B cell (primary cell): ENCODE measurements at regions not wholly inside any gene's neighbourhood (a gene's known extent, or its start where the extent isn't known, plus 50 kb on each side); places are given as distances from the start of the nearest gene placed in this dataset.

Experiments used
- ATAC-seq: fragments of 200-7000 bp; cut with Tn5 transposase; one replicate; pipeline ENCODE4 v1.10.0; 2021; ENCODE audit warnings: low read depth, mild to moderate bottlenecking, moderate number of reproducible peaks, moderate library complexity
- CTCF ChIA-PET: fragments of 350-600 bp; sonication (Branson Sonifier 250); formaldehyde crosslinking; loops from one replicate; lab custom pipeline; 2021; ENCODE audit warnings: antibody characterized with exemption, inconsistent platforms; lab: Charles Lee
- POLR2A ChIA-PET: fragments of 350-600 bp; sonication (Branson Sonifier 250); formaldehyde crosslinking; loops from one replicate; lab custom pipeline; 2021; ENCODE audit warnings: antibody characterized with exemption; lab: Charles Lee
- DNase-seq: peaks from one replicate; pipeline ENCODE4 v3.0.0; 2013
- H2AFZ ChIP-seq: 2 replicates; pipeline ENCODE4 v1.6.1; 2012; ENCODE audit warnings: mild to moderate bottlenecking, low read depth, low read length; ENCODE audit not compliant: insufficient read depth, poor library complexity, severe bottlenecking
- H3K27ac ChIP-seq, 2 donors: 1 replicate in 1 of 2; 2 replicates in 1 of 2; pipeline ENCODE4 v1.5.1; 2012 to 2013; ENCODE audit warnings: low read length in 2 of 2, mild to moderate bottlenecking in 2 of 2, moderate library complexity in 1 of 2
- H3K27me3 ChIP-seq, 4 experiments: fragments of 200-600 bp in 1 of 4; sonication (generic) in 1 of 4; replicated peaks in 1 of 4; 1 replicate in 2 of 4; 2 replicates in 2 of 4; pipeline versions ENCODE4 v1.6.1 to v1.7.0; 2013 to 2016; ENCODE audit warnings: low read length in 3 of 4, mild to moderate bottlenecking in 2 of 4, mixed read lengths in 1 of 4, moderate library complexity in 1 of 4; ENCODE audit not compliant: insufficient read depth in 4 of 4, control insufficient read depth in 3 of 4; ENCODE audit errors: control extremely low read depth in 1 of 4
- H3K36me3 ChIP-seq, 2 experiments: replicated peaks in 1 of 2; 1 replicate in 1 of 2; 2 replicates in 1 of 2; pipeline versions ENCODE4 v1.6.1 to v1.7.1; 2013; ENCODE audit warnings: low read length in 1 of 2; ENCODE audit not compliant: insufficient read depth in 2 of 2, control insufficient read depth in 1 of 2; ENCODE audit errors: control extremely low read depth in 1 of 2, extremely low read depth in 1 of 2
- H3K4me1 ChIP-seq, 2 donors: fragments of 200-600 bp in 1 of 2; sonication (generic) in 1 of 2; 1 replicate in 1 of 2; 2 replicates in 1 of 2; pipeline versions ENCODE4 v1.5.1 to v1.6.1; 2013 to 2017; ENCODE audit warnings: low read length in 2 of 2; ENCODE audit not compliant: control insufficient read depth in 2 of 2, insufficient read depth in 2 of 2
- H3K4me2 ChIP-seq: replicated peaks from 2 replicates; pipeline ENCODE3; 2012; ENCODE audit warnings: mild to moderate bottlenecking, low read depth, low read length; ENCODE audit not compliant: poor library complexity, severe bottlenecking
- H3K4me3 ChIP-seq, 5 experiments: fragments of 200-600 bp in 1 of 5; sonication (generic) in 1 of 5; 1 replicate in 3 of 5; 2 replicates in 2 of 5; pipeline versions ENCODE4 v1.5.1 to v1.7.0; 2011 to 2016; ENCODE audit warnings: low read length in 4 of 5, mild to moderate bottlenecking in 4 of 5, low read depth in 2 of 5, control low read depth in 1 of 5, moderate library complexity in 1 of 5; ENCODE audit not compliant: insufficient read depth in 1 of 5; ENCODE audit errors: control extremely low read depth in 1 of 5, extremely low read depth in 1 of 5
- H3K79me2 ChIP-seq: fragments of 200-600 bp; sonication (generic); one replicate; pipeline ENCODE4 v1.6.0; 2016; ENCODE audit warnings: low read length; ENCODE audit not compliant: control insufficient read depth, insufficient read depth
- H3K9ac ChIP-seq: fragments of 200-600 bp; sonication (generic); 2 replicates; pipeline ENCODE4 v1.6.1; 2017; ENCODE audit warnings: mild to moderate bottlenecking, low read length, moderate library complexity
- H3K9me3 ChIP-seq, 3 donors: one replicate each; pipeline versions ENCODE4 v1.6.1 to v1.7.1; 2013; ENCODE audit warnings: low read length in 2 of 3; ENCODE audit not compliant: control insufficient read depth in 2 of 3, insufficient read depth in 1 of 3; ENCODE audit errors: control extremely low read depth in 1 of 3
- H4K20me1 ChIP-seq: 2 replicates; pipeline ENCODE4 v1.6.0; 2012; ENCODE audit warnings: mild to moderate bottlenecking, low read length; ENCODE audit not compliant: insufficient read depth, control insufficient read depth, poor library complexity, severe bottlenecking
- H3K27ac Mint-ChIP-seq: one replicate; pipeline ENCODE4 v1.8.0; 2021; ENCODE audit warnings: mixed read lengths
- H3K27me3 Mint-ChIP-seq: one replicate; pipeline ENCODE4 v1.8.0; 2021; ENCODE audit warnings: mixed read lengths
- H3K4me1 Mint-ChIP-seq: one replicate; pipeline ENCODE4 v1.8.0; 2021; ENCODE audit warnings: mixed read lengths
- H3K4me3 Mint-ChIP-seq: one replicate; pipeline ENCODE4 v1.8.0; 2021; ENCODE audit warnings: mixed read lengths
- H3K9me3 Mint-ChIP-seq: one replicate; pipeline ENCODE4 v1.8.0; 2022; ENCODE audit warnings: mixed read lengths; ENCODE audit not compliant: insufficient read depth
- EZH2 ChIP-seq: IDR thresholded peaks from 2 replicates; pipeline ENCODE4 v1.6.1; 2012; ENCODE audit warnings: borderline replicate concordance, low read depth, mild to moderate bottlenecking, moderate library complexity, low read length; ENCODE audit not compliant: insufficient read depth, poor library complexity, severe bottlenecking
- WGBS: methylation state at CpG from one replicate; pipeline ENCODE4 v1.1.5; 2013; ENCODE audit warnings: missing lambda C conversion rate; ENCODE audit not compliant: insufficient coverage; 5-methylcytosine and 5-hydroxymethylcytosine counted together
- intact Hi-C: fragments of 100-400 bp; cut with micrococcal nuclease; formaldehyde crosslinking; loops from one replicate; pipeline ENCODE4 v1.10.0; 2022
- TF ChIP-seq, protein P1 (sequence below): fragments of 200-600 bp; IDR thresholded peaks from one replicate; pipeline ENCODE4 v1.8.0; 2022; ENCODE audit warnings: antibody characterized with exemption, mild to moderate bottlenecking

DNA sequence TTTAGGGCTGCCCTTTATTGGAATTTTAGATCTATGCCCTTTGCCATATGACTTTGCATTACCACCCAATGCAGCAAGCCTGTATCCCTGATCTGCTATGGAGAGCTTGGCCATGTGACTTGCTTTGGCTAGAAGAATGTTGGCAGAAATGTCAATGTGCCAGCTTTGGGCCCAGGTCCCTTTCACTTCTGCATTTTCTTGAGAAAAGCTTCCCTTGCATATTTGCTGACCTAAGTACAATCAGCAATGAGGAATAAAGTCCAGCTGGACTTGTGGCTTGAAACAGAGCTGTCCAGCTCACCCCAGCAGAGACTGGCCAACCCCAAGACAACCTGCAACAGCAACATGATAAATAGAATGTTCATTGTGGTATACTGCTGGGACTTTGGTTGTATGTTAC lies 135.9 kb downstream of the PAH start:
- peaks cover under 1% of the 10 kb centered on the region for H3K27me3 Mint-ChIP-seq
- CTCF ChIA-PET, result no interaction called here
- POLR2A ChIA-PET, result no interaction called here

GRCh38 chr12:102776041-102776440 lies 141.0 kb downstream of the PAH start:
- H2AFZ ChIP-seq, result no peak overlapping the region
- no peaks in the 10 kb centered on the region for H3K4me1 Mint-ChIP-seq
- 40% methylated on average over 2 of the region's 2 CpGs for WGBS
- intact Hi-C loops, result no loop called here
- H4K20me1 ChIP-seq, result no peaks in the 10 kb centered on the region
- ChIA-PET POLR2A (no interaction called here), CTCF (no interaction called here)
- no peaks in the 10 kb centered on the region for H3K36me3 ChIP-seq
- DNase-seq, result no peak
- H3K27ac ChIP-seq, result no peak overlapping the region
- H3K9ac ChIP-seq, result no peak overlapping the region
- H3K27me3 Mint-ChIP-seq, result peaks cover 20% of the 10 kb centered on the region
- H3K4me1 ChIP-seq, result peaks cover 0 to 2% of the 10 kb centered on the region in 2 donors
- no peaks in the 10 kb centered on the region for H3K9me3 Mint-ChIP-seq
- TF ChIP-seq, protein P1, sequence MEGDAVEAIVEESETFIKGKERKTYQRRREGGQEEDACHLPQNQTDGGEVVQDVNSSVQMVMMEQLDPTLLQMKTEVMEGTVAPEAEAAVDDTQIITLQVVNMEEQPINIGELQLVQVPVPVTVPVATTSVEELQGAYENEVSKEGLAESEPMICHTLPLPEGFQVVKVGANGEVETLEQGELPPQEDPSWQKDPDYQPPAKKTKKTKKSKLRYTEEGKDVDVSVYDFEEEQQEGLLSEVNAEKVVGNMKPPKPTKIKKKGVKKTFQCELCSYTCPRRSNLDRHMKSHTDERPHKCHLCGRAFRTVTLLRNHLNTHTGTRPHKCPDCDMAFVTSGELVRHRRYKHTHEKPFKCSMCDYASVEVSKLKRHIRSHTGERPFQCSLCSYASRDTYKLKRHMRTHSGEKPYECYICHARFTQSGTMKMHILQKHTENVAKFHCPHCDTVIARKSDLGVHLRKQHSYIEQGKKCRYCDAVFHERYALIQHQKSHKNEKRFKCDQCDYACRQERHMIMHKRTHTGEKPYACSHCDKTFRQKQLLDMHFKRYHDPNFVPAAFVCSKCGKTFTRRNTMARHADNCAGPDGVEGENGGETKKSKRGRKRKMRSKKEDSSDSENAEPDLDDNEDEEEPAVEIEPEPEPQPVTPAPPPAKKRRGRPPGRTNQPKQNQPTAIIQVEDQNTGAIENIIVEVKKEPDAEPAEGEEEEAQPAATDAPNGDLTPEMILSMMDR, result no peak
- no peaks in the 10 kb centered on the region for H3K9me3 ChIP-seq
- no peak overlapping the region for H3K4me3 ChIP-seq
- H3K4me2 ChIP-seq, result no peak overlapping the region
- ATAC-seq, result no peak
- no peak overlapping the region for H3K27ac Mint-ChIP-seq
- no peak overlapping the region for H3K4me3 Mint-ChIP-seq
- H3K79me2 ChIP-seq, result no peaks in the 10 kb centered on the region
- peaks cover 0 to 10% (median 7%) of the 10 kb centered on the region in 4 experiments for H3K27me3 ChIP-seq

More for the DNA sequence above, 135.9 kb downstream of the PAH start:
- ATAC-seq (no peak), DNase-seq (no peak)
- no peak overlapping the region for H3K9ac ChIP-seq
- no peaks in the 10 kb centered on the region for H3K9me3 ChIP-seq
- H3K4me1 ChIP-seq, result peaks cover 0 to 4% of the 10 kb centered on the region in 2 donors
- Mint-ChIP-seq H3K4me1 (no peaks in the 10 kb centered on the region), H3K27ac (no peak overlapping the region), H3K4me3 (no peak overlapping the region), H3K9me3 (no peaks in the 10 kb centered on the region)
- intact Hi-C loops, result no loop called here
- H3K27ac ChIP-seq, result no peak overlapping the region
- H3K27me3 ChIP-seq, result peaks cover 0 to 10% (median 7%) of the 10 kb centered on the region in 4 experiments
- H4K20me1 ChIP-seq, result no peaks in the 10 kb centered on the region
- TF ChIP-seq EZH2, result no peak
- TF ChIP-seq, protein P1, result no peak
- no peaks in the 10 kb centered on the region for H3K79me2 ChIP-seq
- H3K36me3 ChIP-seq, result no peaks in the 10 kb centered on the region
- H3K4me3 ChIP-seq, result no peak overlapping the region
- no peak overlapping the region for H3K4me2 ChIP-seq
- H2AFZ ChIP-seq, result no peak overlapping the region
